Keratinocyte (primary cell): ENCODE measurements at regions not wholly inside any gene's neighbourhood (a gene's known extent, or its start where the extent isn't known, plus 50 kb on each side); places are given as distances from the start of the nearest gene placed in this dataset.

Experiments used
- DNase-seq: peaks from one replicate; pipeline ENCODE4 v3.0.0-alpha.2; 2011; ENCODE audit warnings: low read depth, missing footprints, low spot score
- FAIRE-seq: peaks from 2 replicates; lab custom pipeline; 2011; peaks lifted over from hg19 to GRCh38; lab: Jason Lieb, UNC
- H2AFZ ChIP-seq: 2 replicates; pipeline ENCODE4 v1.6.0; 2012; ENCODE audit warnings: low read length, control low read depth, inconsistent platforms; ENCODE audit not compliant: control insufficient read depth
- H3K27ac ChIP-seq: 2 replicates; pipeline ENCODE4 v1.5.1; 2011; ENCODE audit warnings: low read length; ENCODE audit not compliant: control insufficient read depth, insufficient read depth
- H3K27me3 ChIP-seq: 3 replicates; pipeline ENCODE4 v1.6.0; 2011; ENCODE audit warnings: low read length; ENCODE audit not compliant: control insufficient read depth, insufficient read depth; ENCODE audit errors: extremely low read depth
- H3K36me3 ChIP-seq, 2 experiments: 2 replicates in 1 of 2; 3 replicates in 1 of 2; pipeline ENCODE4 v1.5.1; 2011; ENCODE audit warnings: low read length in 2 of 2, mild to moderate bottlenecking in 1 of 2; ENCODE audit not compliant: control insufficient read depth in 2 of 2, insufficient read depth in 2 of 2; ENCODE audit errors: extremely low read depth in 1 of 2
- H3K4me1 ChIP-seq: 3 replicates; pipeline ENCODE4 v1.5.1; 2011; ENCODE audit warnings: low read length; ENCODE audit not compliant: control insufficient read depth, insufficient read depth; ENCODE audit errors: extremely low read depth
- H3K4me2 ChIP-seq: 3 replicates; pipeline ENCODE4 v1.6.0; 2011; ENCODE audit warnings: low read depth, low read length; ENCODE audit not compliant: control insufficient read depth, insufficient read depth; ENCODE audit errors: extremely low read depth
- H3K4me3 ChIP-seq, 3 experiments: fragments of 200-600 bp in 1 of 3; sonication (generic) in 1 of 3; 2 replicates in 2 of 3; 3 replicates in 1 of 3; pipeline ENCODE4 v1.5.1; 2011 to 2016; ENCODE audit warnings: low read length in 3 of 3, mild to moderate bottlenecking in 3 of 3, control low read depth in 2 of 3, inconsistent platforms in 1 of 3, low read depth in 1 of 3, mixed read lengths in 1 of 3, mixed run types in 1 of 3, moderate library complexity in 1 of 3; ENCODE audit not compliant: control insufficient read depth in 2 of 3, insufficient read depth in 2 of 3; ENCODE audit errors: extremely low read depth in 1 of 3
- H3K79me2 ChIP-seq: 2 replicates; pipeline ENCODE4 v1.6.0; 2012; ENCODE audit warnings: low read length; ENCODE audit not compliant: control insufficient read depth, insufficient read depth
- H3K9ac ChIP-seq: 3 replicates; pipeline ENCODE4 v1.6.0; 2011; ENCODE audit warnings: low read length; ENCODE audit not compliant: control insufficient read depth, insufficient read depth; ENCODE audit errors: extremely low read depth
- H3K9me1 ChIP-seq: 3 replicates; pipeline ENCODE4 v1.6.0; 2011; ENCODE audit warnings: low read length; ENCODE audit not compliant: control insufficient read depth, insufficient read depth; ENCODE audit errors: extremely low read depth
- H3K9me3 ChIP-seq: 2 replicates; pipeline ENCODE4 v1.5.1; 2012; ENCODE audit warnings: low read depth, low read length; ENCODE audit not compliant: control insufficient read depth
- H4K20me1 ChIP-seq: 3 replicates; pipeline ENCODE4 v1.6.0; 2011; ENCODE audit warnings: low read length; ENCODE audit not compliant: control insufficient read depth, insufficient read depth; ENCODE audit errors: extremely low read depth
- CTCF ChIP-seq, 3 experiments: IDR thresholded peaks in 1 of 3; conservative IDR thresholded peaks in 1 of 3; optimal IDR thresholded peaks in 1 of 3; 2 replicates in 2 of 3; 3 replicates in 1 of 3; pipeline versions ENCODE3 to v1.5.1; 2011; ENCODE audit warnings: low read length in 3 of 3, mild to moderate bottlenecking in 3 of 3, moderate library complexity in 2 of 3, control low read depth in 1 of 3, inconsistent platforms in 1 of 3; ENCODE audit not compliant: insufficient read depth in 2 of 3; ENCODE audit errors: extremely low read depth in 1 of 3
- dilution Hi-C: fragments of 300-500 bp; cut with MboI; formaldehyde crosslinking; loops from one replicate; pipeline ENCODE4 v1.7.0; 2020; ENCODE audit warnings: low sequenced_read_pairs; ENCODE audit not compliant: extremely low pct_ligation_motif_present

- FAIRE-seq (no peak), DNase-seq (no peak)
- dilution Hi-C loops = loop anchor here (25.0 kb wide), 1 partner anchor 596 kb away; no protein-coding TSS in a partner anchor
- H3K36me3 ChIP-seq = no peaks in the 10 kb centered on the region
- no peaks in the 10 kb centered on the region for H3K27me3 ChIP-seq
- no peaks in the 10 kb centered on the region for H3K9me3 ChIP-seq
- no peak overlapping the region for H3K9ac ChIP-seq
- no peaks in the 10 kb centered on the region for H3K79me2 ChIP-seq
- H4K20me1 ChIP-seq = no peaks in the 10 kb centered on the region
- H3K4me2 ChIP-seq = no peak overlapping the region
- H3K27ac ChIP-seq = no peak overlapping the region
- no peaks in the 10 kb centered on the region for H3K4me1 ChIP-seq
- TF ChIP-seq CTCF (optimal IDR thresholded peaks at IDR 0.05 in 1 of 3, IDR thresholded peaks at IDR 0.05 in 1 of 3, conservative IDR thresholded peaks at IDR 0.05 in 1 of 3; ENCODE audit: extremely low read depth in 1 of 3, insufficient read depth in 2 of 3, low read length in 3 of 3) = no peak
- H2AFZ ChIP-seq = no peak overlapping the region
- H3K9me1 ChIP-seq = no peaks in the 10 kb centered on the region
- H3K4me3 ChIP-seq = no peak overlapping the region
These were observed 73.7 kb upstream of the EXOC2 start for GRCh38 chr6:766625-767024.

DNA sequence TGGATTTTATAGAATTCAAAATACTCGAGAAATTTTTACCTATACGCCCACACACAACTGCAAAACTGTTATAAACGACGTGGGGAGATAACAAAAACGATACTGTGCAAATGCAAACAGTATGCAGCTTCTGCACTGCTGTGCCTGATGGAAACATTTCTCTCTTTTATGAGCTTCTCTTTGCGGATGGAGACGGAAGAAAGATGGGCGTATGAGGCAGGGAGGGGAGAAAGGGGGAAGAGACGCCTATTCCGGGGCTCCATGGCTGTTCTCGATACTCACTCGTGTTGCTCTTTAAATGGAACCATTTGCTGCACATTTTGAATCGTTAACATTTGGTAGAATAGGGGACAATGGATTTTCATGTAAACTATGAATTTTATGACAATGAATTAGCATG is 69.1 kb upstream of the EXOC2 start:
- Histone ChIP-seq H4K20me1 (no peaks in the 10 kb centered on the region), H2AFZ (no peak overlapping the region), H3K9me1 (no peaks in the 10 kb centered on the region), H3K4me2 (no peak overlapping the region), H3K36me3 (no peaks in the 10 kb centered on the region), H3K4me1 (no peaks in the 10 kb centered on the region), H3K9ac (no peak overlapping the region), H3K79me2 (no peaks in the 10 kb centered on the region), H3K9me3 (no peaks in the 10 kb centered on the region), H3K27me3 (no peaks in the 10 kb centered on the region), H3K4me3 (no peak overlapping the region), H3K27ac (no peak overlapping the region)
- dilution Hi-C loops = loop anchor here (25.0 kb wide), 1 partner anchor 600 kb away; no protein-coding TSS in a partner anchor
- TF ChIP-seq CTCF (optimal IDR thresholded peaks at IDR 0.05 in 1 of 3, IDR thresholded peaks at IDR 0.05 in 1 of 3, conservative IDR thresholded peaks at IDR 0.05 in 1 of 3; ENCODE audit: extremely low read depth in 1 of 3, insufficient read depth in 2 of 3, low read length in 3 of 3) = no peak
- DNase-seq (no peak), FAIRE-seq (no peak)
